Stimulated activated CD4-positive, alpha-beta T cell treated with anti-CD3 and anti-CD28 coated beads, Interleukin-1b, Interleukin-23, amount 100 ng/mL, for 48 hours (primary cell): ENCODE measurements at regions not wholly inside any gene's neighbourhood (a gene's known extent, or its start where the extent isn't known, plus 50 kb on each side); places are given as distances from the start of the nearest gene placed in this dataset.
"Not testable (repeated sequence)": the region's sequence is repeated elsewhere in the genome, so short reads cannot be mapped to it uniquely, and the experiment has no call there.

ENCODE experiments used
- DNase-seq: peaks from one replicate; pipeline ENCODE4 v3.0.0-alpha.2; 2020

GRCh38 chr3:20700714-20701113 is 514.7 kb upstream of the SGO1 start:
- no peak for DNase-seq

- DNase-seq: no peak
Observed at GRCh38 chr3:20698896-20699295, 512.9 kb upstream of the SGO1 start.

GRCh38 chr3:20696388-20697150 is 510.6 kb upstream of the SGO1 start:
- no peak for DNase-seq

- no peak for DNase-seq
Observed at GRCh38 chr3:20692675-20693074, 506.7 kb upstream of the SGO1 start.

- DNase-seq: no peak
Observed at GRCh38 chr3:20683910-20684309, 497.9 kb upstream of the SGO1 start.

- DNase-seq: no peak
Observed at GRCh38 chr3:20682573-20682972, 496.6 kb upstream of the SGO1 start.

GRCh38 chr3:20680990-20681628 is 495.1 kb upstream of the SGO1 start:
- no peak for DNase-seq

- DNase-seq: no peak
Observed at GRCh38 chr3:20673866-20674265, 487.9 kb upstream of the SGO1 start.

- no peak for DNase-seq
Observed at GRCh38 chr3:20669675-20670074, 483.7 kb upstream of the SGO1 start.

- no peak for DNase-seq
Observed at GRCh38 chr3:20669184-20669583, 483.2 kb upstream of the SGO1 start.

GRCh38 chr3:20668411-20668810 is 482.4 kb upstream of the SGO1 start:
- no peak for DNase-seq

GRCh38 chr3:20666091-20666490 is 480.1 kb upstream of the SGO1 start:
- DNase-seq: no peak

- DNase-seq: no peak
Observed at GRCh38 chr3:20658491-20658890, 472.5 kb upstream of the SGO1 start.

GRCh38 chr3:20657560-20657959 is 471.6 kb upstream of the SGO1 start:
- no peak for DNase-seq

GRCh38 chr3:20652231-20652986 is 466.4 kb upstream of the SGO1 start:
- no peak for DNase-seq

- DNase-seq: no peak
Observed at GRCh38 chr3:20648921-20649381, 462.9 kb upstream of the SGO1 start.

GRCh38 chr3:20648294-20648693 is 462.3 kb upstream of the SGO1 start:
- no peak for DNase-seq

GRCh38 chr3:20646425-20646824 is 460.4 kb upstream of the SGO1 start:
- no peak for DNase-seq

GRCh38 chr3:20645340-20645739 is 459.3 kb upstream of the SGO1 start:
- DNase-seq: no peak

- no peak for DNase-seq
Observed at GRCh38 chr3:20637729-20638128, 451.7 kb upstream of the SGO1 start.

- DNase-seq: no peak
Observed at GRCh38 chr3:20622304-20622703, 436.3 kb upstream of the SGO1 start.

GRCh38 chr3:20618621-20619020 is 432.6 kb upstream of the SGO1 start:
- not testable (repeated sequence) for DNase-seq

GRCh38 chr3:20618181-20618580 is 432.2 kb upstream of the SGO1 start:
- not testable (repeated sequence) for DNase-seq

- DNase-seq: not testable (repeated sequence)
Observed at GRCh38 chr3:20615982-20616381, 430.0 kb upstream of the SGO1 start.
